H1 (cell line): ENCODE measurements at regions not wholly inside any gene's neighbourhood (a gene's known extent, or its start where the extent isn't known, plus 50 kb on each side); places are given as distances from the start of the nearest gene placed in this dataset.

Experiments
- BACH1 ChIP-seq: IDR thresholded peaks from 2 replicates; pipeline ENCODE4 v1.6.1; 2012; ENCODE audit warnings: low read length, improper control_type of control experiment
- CHD7 ChIP-seq: fragments of 300-600 bp; sonication (generic); IDR thresholded peaks from 2 replicates; pipeline ENCODE4 v1.7.1; 2012; ENCODE audit warnings: low read length, moderate library complexity, mild to moderate bottlenecking, inconsistent platforms; ENCODE audit not compliant: insufficient replicate concordance
- CREB1 ChIP-seq: IDR thresholded peaks from 2 replicates; pipeline ENCODE4 v1.6.1; 2012; ENCODE audit warnings: inconsistent platforms
- CTBP2 ChIP-seq: IDR thresholded peaks from 2 replicates; pipeline ENCODE4 v1.7.0; 2011; ENCODE audit warnings: borderline replicate concordance, mild to moderate bottlenecking, moderate library complexity, mixed read lengths, low read length; ENCODE audit not compliant: insufficient read depth, insufficient read length
- CTCF ChIP-seq, 3 experiments: IDR thresholded peaks; 1 replicate in 2 of 3; 2 replicates in 1 of 3; pipeline versions ENCODE4 v1.5.1 to v1.6.1; 2011; ENCODE audit warnings: low read length in 3 of 3, mild to moderate bottlenecking in 3 of 3, inconsistent platforms in 2 of 3, low read depth in 1 of 3, moderate library complexity in 1 of 3; ENCODE audit not compliant: insufficient read depth in 1 of 3; ENCODE audit errors: control extremely low read depth in 1 of 3
- EGR1 ChIP-seq: IDR thresholded peaks from 2 replicates; pipeline ENCODE4 v1.6.1; 2011; ENCODE audit warnings: low read depth, low read length, borderline replicate concordance
- GTF2F1 ChIP-seq: IDR thresholded peaks from 2 replicates; pipeline ENCODE4 v1.6.1; 2012; ENCODE audit warnings: low read depth, low read length, improper control_type of control experiment, borderline replicate concordance
- RBBP5 ChIP-seq: IDR thresholded peaks from 2 replicates; pipeline ENCODE4 v1.7.1; 2012; ENCODE audit warnings: low read depth, mild to moderate bottlenecking, inconsistent platforms, low read length, moderate library complexity, borderline replicate concordance
- RFX5 ChIP-seq: IDR thresholded peaks from 2 replicates; pipeline ENCODE4 v1.6.1; 2011; ENCODE audit warnings: low read depth, low read length, improper control_type of control experiment, borderline replicate concordance
- SP1 ChIP-seq: IDR thresholded peaks from 2 replicates; pipeline ENCODE4 v1.6.1; 2011; ENCODE audit warnings: low read depth, low read length

GRCh38 chr6:169064194-169064593 is 189.5 kb downstream of the THBS2 start (continued):
- TF ChIP-seq CHD7 = no peak
- no peak for TF ChIP-seq RFX5
- TF ChIP-seq CREB1 = no peak
- no peak for TF ChIP-seq RBBP5
- no peak for TF ChIP-seq CTBP2
- TF ChIP-seq CTCF (IDR thresholded peaks at IDR 0.05; ENCODE audit: control extremely low read depth in 1 of 3, insufficient read depth in 1 of 3, low read depth in 1 of 3, low read length in 3 of 3) = no peak
- no peak for TF ChIP-seq SP1
- TF ChIP-seq GTF2F1 = no peak
- no peak for TF ChIP-seq BACH1
- no peak for TF ChIP-seq EGR1
